GM19468 (cell line): ENCODE measurements at regions not wholly inside any gene's neighbourhood (a gene's known extent, or its start where the extent isn't known, plus 50 kb on each side); places are given as distances from the start of the nearest gene placed in this dataset.

Experiments used
- ATAC-seq: cut with Tn5 transposase; IDR thresholded peaks from one replicate; pipeline ENCODE4 v1.9.1; 2021; ENCODE audit warnings: mild to moderate bottlenecking, moderate library complexity, moderate number of reproducible peaks; ENCODE audit not compliant: unreplicated experiment; ENCODE audit errors: extremely low read depth

- ATAC-seq, result no peak
Measured at GRCh38 chr2:129758784-129759471, 220.5 kb upstream of the RAB6C start.

GRCh38 chr2:129759472-129760010 lies 219.9 kb upstream of the RAB6C start:
- ATAC-seq, result no peak

GRCh38 chr2:129760669-129761068 lies 218.8 kb upstream of the RAB6C start:
- ATAC-seq, result no peak

- no peak for ATAC-seq
Measured at GRCh38 chr2:129761569-129762021, 217.9 kb upstream of the RAB6C start.

- no peak for ATAC-seq
Measured at GRCh38 chr2:129762386-129763189, 216.9 kb upstream of the RAB6C start.

- ATAC-seq, result no peak
Measured at GRCh38 chr2:129763190-129763846, 216.1 kb upstream of the RAB6C start.

- ATAC-seq, result no peak
Measured at GRCh38 chr2:129763966-129764365, 215.5 kb upstream of the RAB6C start.

GRCh38 chr2:129764376-129765325 lies 214.8 kb upstream of the RAB6C start:
- no peak for ATAC-seq

- ATAC-seq, result no peak
Measured at GRCh38 chr2:129765326-129765677, 214.2 kb upstream of the RAB6C start.

GRCh38 chr2:129765678-129766351 lies 213.7 kb upstream of the RAB6C start:
- ATAC-seq, result no peak

- ATAC-seq, result no peak
Measured at GRCh38 chr2:129766374-129766993, 213.0 kb upstream of the RAB6C start.

- no peak for ATAC-seq
Measured at GRCh38 chr2:129767346-129768035, 212.0 kb upstream of the RAB6C start.

GRCh38 chr2:129768036-129768386 lies 211.5 kb upstream of the RAB6C start:
- no peak for ATAC-seq

- no peak for ATAC-seq
Measured at GRCh38 chr2:129768485-129769184, 210.8 kb upstream of the RAB6C start.

GRCh38 chr2:129769185-129769991 lies 210.1 kb upstream of the RAB6C start:
- ATAC-seq, result no peak

GRCh38 chr2:129771418-129772189 lies 207.9 kb upstream of the RAB6C start:
- no peak for ATAC-seq
